ENCODE measurements at regions not wholly inside any gene's neighbourhood (a gene's known extent, or its start where the extent isn't known, plus 50 kb on each side); places are given as distances from the start of the nearest gene placed in this dataset.

DNA sequence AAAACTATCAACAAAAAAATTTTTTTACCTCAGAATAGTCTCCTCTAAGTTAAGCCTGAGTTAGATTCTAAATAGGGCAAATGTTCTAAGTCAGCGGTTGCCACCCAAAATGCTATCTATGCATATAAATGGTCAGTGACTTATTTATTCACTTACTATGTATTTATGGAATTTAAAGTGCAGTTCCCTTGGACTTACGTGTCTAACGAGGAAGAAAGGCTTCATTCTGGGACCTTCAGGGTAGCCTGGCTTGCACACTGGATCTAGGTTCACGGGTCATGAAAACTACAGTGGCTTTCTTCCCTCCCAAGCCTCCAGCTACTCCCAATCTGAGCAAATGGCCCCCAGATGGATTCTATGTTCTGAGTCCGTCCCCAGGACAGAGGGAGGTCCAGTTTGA, 77.1 kb downstream of the ARF6 start:
- TF ChIP-seq CTCF (IDR thresholded peaks at IDR 0.05) (no peak), POLR2A (IDR thresholded peaks at IDR 0.05) (no peak)
